ENCODE measurements at regions not wholly inside any gene's neighbourhood (a gene's known extent, or its start where the extent isn't known, plus 50 kb on each side); places are given as distances from the start of the nearest gene placed in this dataset.

DNA sequence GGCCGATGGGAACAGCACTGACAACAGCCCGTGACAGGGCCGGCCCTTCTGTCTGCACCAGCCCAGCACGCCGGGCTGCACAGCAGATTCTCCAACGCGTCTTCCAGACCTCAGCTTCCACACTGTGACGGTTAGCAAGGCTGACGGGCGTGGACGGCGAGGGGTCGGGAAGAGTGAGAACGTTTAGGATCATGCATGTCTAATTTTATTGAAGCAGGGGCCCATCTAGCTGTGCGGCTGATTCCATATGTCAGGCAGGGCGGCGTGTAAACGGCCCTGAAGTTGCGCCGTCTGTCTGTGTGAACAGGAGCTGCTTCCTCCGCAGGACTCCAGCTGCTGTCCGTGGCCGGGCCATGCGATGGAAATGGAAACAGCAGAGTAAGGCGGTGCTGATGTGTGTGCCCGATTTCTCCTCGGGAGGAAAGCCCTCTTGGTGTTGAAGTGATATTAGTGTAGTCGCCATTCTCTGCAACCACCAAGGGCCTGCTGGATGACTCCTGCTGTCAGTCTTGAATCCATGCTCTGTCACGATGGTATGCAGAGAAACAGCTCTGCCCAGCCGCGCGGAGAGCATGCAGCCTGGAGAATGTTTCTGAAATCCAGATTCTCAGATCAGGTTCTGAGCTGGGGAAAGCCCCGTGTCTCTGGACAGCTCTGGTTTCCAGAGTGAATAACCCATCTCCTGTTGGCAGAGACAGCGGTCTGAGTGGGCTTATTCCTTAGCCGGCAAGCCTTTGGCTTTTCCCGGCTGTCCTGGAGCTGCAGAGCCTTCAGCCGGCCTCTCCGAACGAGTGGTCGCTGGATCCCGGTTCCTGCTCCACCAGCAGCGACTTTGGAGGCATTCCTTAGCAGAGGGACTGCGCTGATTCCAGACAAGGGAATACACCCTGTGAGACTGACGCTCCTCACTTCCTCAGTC, 158.1 kb upstream of the UBE3A start:
- H3K27me3 ChIP-seq: no peaks in the 10 kb centered on the region
- DNase-seq (ENCODE audit: low spot score): peak; percentile 13
- WGBS (ENCODE audit: low lambda C conversion rate, missing lambda C conversion rate): 81% methylated on average over 44 of the region's 44 CpGs
- no peak overlapping the region for H3K4me2 ChIP-seq
- H3K36me3 ChIP-seq (replicated peaks; ENCODE audit: insufficient read depth, low read depth): no peaks in the 10 kb centered on the region
- H3K9me2 ChIP-seq (replicated peaks; ENCODE audit: insufficient read depth): no peaks in the 10 kb centered on the region
- no peak overlapping the region for H3K27ac ChIP-seq
- TF ChIP-seq EZH2 (IDR thresholded peaks at IDR 0.05; ENCODE audit: borderline replicate concordance) (no peak), EZH2phosphoT487 (IDR thresholded peaks at IDR 0.05; ENCODE audit: low read depth, severe bottlenecking, unreplicated experiment) (no peak)
- TF ChIP-seq, protein P1, sequence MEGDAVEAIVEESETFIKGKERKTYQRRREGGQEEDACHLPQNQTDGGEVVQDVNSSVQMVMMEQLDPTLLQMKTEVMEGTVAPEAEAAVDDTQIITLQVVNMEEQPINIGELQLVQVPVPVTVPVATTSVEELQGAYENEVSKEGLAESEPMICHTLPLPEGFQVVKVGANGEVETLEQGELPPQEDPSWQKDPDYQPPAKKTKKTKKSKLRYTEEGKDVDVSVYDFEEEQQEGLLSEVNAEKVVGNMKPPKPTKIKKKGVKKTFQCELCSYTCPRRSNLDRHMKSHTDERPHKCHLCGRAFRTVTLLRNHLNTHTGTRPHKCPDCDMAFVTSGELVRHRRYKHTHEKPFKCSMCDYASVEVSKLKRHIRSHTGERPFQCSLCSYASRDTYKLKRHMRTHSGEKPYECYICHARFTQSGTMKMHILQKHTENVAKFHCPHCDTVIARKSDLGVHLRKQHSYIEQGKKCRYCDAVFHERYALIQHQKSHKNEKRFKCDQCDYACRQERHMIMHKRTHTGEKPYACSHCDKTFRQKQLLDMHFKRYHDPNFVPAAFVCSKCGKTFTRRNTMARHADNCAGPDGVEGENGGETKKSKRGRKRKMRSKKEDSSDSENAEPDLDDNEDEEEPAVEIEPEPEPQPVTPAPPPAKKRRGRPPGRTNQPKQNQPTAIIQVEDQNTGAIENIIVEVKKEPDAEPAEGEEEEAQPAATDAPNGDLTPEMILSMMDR (IDR thresholded peaks at IDR 0.05; ENCODE audit: poor library complexity): no peak
- H3K79me2 ChIP-seq: no peaks in the 10 kb centered on the region
- H2AFZ ChIP-seq: no peak overlapping the region
- no peaks in the 10 kb centered on the region for H3K4me1 ChIP-seq (ENCODE audit: insufficient read depth)
- no peaks in the 10 kb centered on the region for H3K9me3 ChIP-seq (ENCODE audit: low read depth)
- no peak overlapping the region for H3K4me3 ChIP-seq
- no peaks in the 10 kb centered on the region for H4K20me1 ChIP-seq (ENCODE audit: insufficient read depth, poor library complexity, severe bottlenecking)

DNA sequence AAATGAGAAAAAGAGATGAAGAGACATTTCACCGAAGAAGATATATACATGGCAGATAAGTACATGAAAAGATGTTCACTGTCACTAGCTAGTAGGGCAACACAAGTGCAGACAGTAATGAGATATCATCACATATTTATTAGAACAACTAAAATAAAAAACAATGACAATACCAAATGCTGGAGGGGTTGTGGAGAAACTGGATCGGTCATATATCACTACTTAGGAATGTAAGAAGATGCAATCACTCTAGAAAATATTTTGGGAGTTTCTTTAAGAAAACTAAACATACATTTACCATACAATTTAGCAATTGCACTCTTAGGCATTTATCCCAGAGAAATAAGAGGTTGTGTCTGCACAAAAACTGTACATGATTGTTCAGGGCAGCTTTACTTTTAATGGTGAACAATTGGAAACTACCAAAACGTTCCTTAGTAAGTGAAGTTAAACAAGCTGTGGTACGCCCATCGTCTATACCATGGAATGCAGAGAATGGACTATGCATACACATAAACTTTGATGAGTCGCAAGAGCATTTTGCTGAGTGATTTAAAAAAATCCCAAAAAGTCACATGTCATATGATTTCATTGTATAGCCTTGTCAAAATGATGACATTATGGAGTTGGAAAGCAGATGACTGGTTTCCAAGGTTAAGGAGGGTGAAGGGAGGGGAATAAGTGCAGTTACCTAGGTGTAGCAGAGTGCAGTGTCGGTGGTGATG, 149.0 kb upstream of the UBE3A start:
- H2AFZ ChIP-seq: no peak overlapping the region
- no peak for DNase-seq (ENCODE audit: low spot score)
- H3K36me3 ChIP-seq (replicated peaks; ENCODE audit: insufficient read depth, low read depth): no peaks in the 10 kb centered on the region
- H3K27me3 ChIP-seq: no peaks in the 10 kb centered on the region
- H3K9me3 ChIP-seq (ENCODE audit: low read depth): no peaks in the 10 kb centered on the region
- H3K27ac ChIP-seq: no peak overlapping the region
- TF ChIP-seq EZH2 (IDR thresholded peaks at IDR 0.05; ENCODE audit: borderline replicate concordance) (no peak), EZH2phosphoT487 (IDR thresholded peaks at IDR 0.05; ENCODE audit: low read depth, severe bottlenecking, unreplicated experiment) (no peak)
- TF ChIP-seq, protein P1 (IDR thresholded peaks at IDR 0.05; ENCODE audit: poor library complexity): no peak
- no peaks in the 10 kb centered on the region for H3K9me2 ChIP-seq (replicated peaks; ENCODE audit: insufficient read depth)
- no peaks in the 10 kb centered on the region for H3K4me1 ChIP-seq (ENCODE audit: insufficient read depth)
- H3K79me2 ChIP-seq: no peaks in the 10 kb centered on the region
- WGBS (ENCODE audit: low lambda C conversion rate, missing lambda C conversion rate): 71% methylated on average over 7 of the region's 7 CpGs
- H4K20me1 ChIP-seq (ENCODE audit: insufficient read depth, poor library complexity, severe bottlenecking): no peaks in the 10 kb centered on the region
- H3K4me3 ChIP-seq: no peak overlapping the region
- H3K4me2 ChIP-seq: no peak overlapping the region

DNA sequence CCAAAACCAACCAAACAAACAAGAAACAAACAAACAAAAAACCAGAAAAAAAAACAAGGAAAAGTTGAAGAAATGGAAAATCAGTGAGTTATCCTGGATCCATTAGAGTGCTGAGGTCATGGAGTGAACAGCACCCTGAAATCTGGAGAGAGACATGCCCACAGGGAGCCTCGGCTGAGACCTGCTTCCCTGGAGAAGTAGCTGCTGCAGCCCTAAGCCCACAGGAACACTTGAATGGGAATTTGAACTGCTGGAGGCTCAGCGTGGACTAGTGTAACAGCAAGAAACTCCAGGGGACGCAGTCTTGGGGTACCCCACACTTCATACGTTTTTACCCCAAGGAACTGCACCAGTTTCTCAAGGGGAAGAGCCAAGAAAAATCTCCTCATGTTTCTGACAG, 144.1 kb upstream of the UBE3A start:
- no peaks in the 10 kb centered on the region for H3K4me1 ChIP-seq (ENCODE audit: insufficient read depth)
- H2AFZ ChIP-seq: no peak overlapping the region
- no peak overlapping the region for H3K27ac ChIP-seq
- no peak overlapping the region for H3K4me2 ChIP-seq
- no peak overlapping the region for H3K4me3 ChIP-seq
- H3K79me2 ChIP-seq: no peaks in the 10 kb centered on the region
- TF ChIP-seq EZH2phosphoT487 (IDR thresholded peaks at IDR 0.05; ENCODE audit: low read depth, severe bottlenecking, unreplicated experiment) (no peak), EZH2 (IDR thresholded peaks at IDR 0.05; ENCODE audit: borderline replicate concordance) (no peak)
- TF ChIP-seq, protein P1 (IDR thresholded peaks at IDR 0.05; ENCODE audit: poor library complexity): no peak
- DNase-seq (ENCODE audit: low spot score): no peak
- no peaks in the 10 kb centered on the region for H3K9me3 ChIP-seq (ENCODE audit: low read depth)
- no peaks in the 10 kb centered on the region for H3K36me3 ChIP-seq (replicated peaks; ENCODE audit: insufficient read depth, low read depth)
- no peaks in the 10 kb centered on the region for H3K27me3 ChIP-seq
- 83% methylated on average over 4 of the region's 4 CpGs for WGBS (ENCODE audit: low lambda C conversion rate, missing lambda C conversion rate)
- H3K9me2 ChIP-seq (replicated peaks; ENCODE audit: insufficient read depth): no peaks in the 10 kb centered on the region
- no peaks in the 10 kb centered on the region for H4K20me1 ChIP-seq (ENCODE audit: insufficient read depth, poor library complexity, severe bottlenecking)

All from hepatocyte (in vitro differentiated cells).